HG03025 (cell line): ENCODE measurements at regions not wholly inside any gene's neighbourhood (a gene's known extent, or its start where the extent isn't known, plus 50 kb on each side); places are given as distances from the start of the nearest gene placed in this dataset.

Experiments
- ATAC-seq: cut with Tn5 transposase; IDR thresholded peaks from one replicate; pipeline ENCODE4 v1.9.1; 2021; ENCODE audit warnings: mild to moderate bottlenecking, moderate library complexity; ENCODE audit not compliant: unreplicated experiment, low FRiP score

DNA sequence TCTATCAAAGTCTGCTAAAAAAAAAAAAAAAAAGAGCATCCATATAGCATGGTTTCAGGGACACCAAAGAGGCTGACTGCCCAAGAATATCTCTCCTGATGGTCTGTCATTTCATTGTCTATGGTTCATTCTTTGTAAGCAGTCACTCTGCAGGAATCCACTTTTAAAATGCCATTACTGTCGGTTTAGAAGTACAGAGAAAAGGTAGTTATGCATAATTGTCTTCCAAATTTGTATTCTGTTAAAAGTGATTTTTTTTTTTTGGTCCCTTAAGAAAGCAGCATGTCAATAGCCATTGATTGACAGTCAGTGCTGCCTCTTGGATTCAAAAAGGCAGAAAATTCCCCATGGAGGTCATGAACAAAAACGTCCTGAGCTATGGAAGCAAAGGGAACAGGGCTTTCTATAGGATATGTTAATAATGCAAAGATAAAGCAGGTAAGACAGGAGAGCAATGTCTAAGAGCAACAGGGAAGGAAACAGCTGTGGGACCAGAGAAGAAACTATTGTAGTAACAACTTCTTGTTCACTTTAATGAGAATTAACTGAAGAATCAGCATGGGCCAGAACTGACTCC lies 245.8 kb downstream of the TMX3 start:
- no peak for ATAC-seq

DNA sequence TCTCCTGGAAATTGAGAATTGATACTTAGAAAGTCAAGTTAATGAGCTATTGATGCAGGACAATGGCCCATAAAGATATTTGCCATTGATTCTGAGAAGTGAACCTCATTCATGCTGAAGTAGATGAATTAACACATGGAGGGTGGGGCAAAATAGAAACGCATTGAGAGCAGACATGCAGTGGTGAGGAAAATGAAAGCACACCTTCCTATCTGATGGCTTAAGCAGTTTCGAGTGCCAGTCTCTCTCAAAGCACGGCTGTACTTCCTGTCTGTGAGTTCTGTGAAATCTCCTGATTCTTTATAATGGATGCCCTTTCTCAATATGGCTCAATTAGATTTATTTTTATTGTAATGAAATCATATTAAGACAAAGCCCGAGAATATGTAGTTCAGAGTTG lies 247.0 kb downstream of the TMX3 start:
- ATAC-seq = no peak

DNA sequence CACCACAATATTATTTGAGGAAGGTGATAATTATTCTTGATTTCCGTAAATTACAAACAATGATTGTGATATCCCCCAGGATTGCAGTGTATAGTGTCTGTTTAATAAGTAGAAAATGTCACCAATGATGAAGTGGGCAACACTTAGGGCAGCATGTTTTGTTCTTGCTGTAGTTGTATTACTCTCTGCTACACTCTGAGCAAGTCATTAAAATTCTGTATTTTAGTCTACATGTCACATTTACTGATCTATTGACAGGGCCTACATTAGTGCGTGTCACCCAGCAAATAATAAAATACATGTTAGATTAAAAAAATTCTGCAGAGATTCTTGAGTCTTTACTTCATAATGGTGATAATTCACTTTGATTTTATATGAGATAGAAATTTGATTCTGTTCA lies 247.6 kb downstream of the TMX3 start:
- ATAC-seq = no peak

DNA sequence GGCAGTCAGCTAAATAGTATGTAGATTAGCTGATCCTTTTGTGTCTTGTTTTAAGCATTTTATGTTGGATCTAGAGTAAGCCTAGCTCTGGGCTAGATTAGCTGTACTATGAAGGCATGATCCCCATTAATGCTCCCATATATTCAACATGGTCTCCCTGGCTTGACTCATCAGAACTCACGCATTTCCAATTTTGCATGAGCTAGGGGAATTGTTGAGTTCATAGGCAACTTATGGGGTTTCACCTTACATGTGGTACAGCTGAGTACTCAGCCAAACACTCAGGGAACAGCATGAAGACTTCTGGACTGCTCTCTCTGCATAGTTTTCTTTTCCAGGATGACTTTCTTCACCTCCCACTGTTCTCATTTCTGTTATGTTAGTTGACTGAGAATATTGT lies 248.2 kb downstream of the TMX3 start:
- no peak for ATAC-seq

DNA sequence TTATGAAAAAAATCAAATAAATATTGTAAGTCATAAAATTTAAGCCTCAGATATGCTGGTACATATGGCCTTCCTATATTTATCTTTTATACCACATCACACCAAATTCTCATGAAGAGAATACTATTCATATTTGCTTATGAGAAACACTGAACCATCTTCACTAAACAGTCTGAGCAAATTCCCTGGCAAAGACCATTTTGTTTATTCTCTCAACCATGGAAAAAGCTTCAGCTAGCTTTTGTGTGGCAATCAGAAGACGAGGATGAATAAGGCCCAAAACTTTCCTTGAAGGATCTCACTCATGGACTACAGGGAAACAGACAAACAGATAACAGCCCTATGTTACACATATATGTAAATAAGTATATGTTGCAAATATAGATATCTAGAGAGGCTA lies 252.1 kb downstream of the TMX3 start:
- no peak for ATAC-seq

DNA sequence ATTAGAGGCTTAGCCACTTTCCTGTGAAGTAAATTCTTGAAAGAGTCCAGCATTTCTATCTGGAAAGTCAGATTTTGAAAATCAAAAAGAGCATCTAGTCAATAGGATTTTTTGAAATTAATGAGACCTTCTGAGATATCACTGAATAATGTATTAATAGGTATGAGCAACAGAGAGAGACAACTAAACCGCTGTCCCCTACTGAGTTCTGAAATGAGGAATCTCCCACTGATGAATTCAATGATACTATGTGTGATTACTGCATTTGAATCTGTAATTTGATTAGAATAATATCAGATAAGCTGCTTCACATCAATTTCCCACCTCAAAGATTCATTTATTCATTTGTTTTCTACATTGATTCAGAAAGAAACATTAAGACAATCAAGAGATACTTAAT lies 252.8 kb downstream of the TMX3 start:
- no peak for ATAC-seq

DNA sequence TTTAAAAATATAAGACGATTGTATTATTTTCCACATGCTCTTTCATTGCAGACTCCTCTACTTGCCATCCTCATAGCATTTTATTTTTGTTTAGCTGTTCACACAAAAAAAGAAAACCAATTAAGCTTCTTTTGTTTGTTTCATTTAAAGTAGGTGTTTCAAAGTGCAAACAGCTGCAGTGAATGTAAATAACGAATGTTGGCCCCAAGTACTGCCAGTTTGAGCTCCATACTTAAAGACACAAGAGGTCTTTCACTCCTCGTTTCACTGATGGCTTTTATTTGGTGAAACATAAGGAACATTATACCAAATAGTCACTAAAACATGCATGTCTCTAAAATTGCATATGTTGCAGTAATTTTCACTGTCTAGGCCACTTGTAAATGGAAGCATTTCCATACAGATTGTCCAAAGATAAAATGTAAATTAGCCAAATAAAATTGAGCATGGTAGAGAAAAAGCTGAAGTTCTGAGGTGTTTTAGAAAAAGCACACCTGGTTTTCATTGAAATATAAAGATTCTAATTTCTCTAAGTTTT lies 253.4 kb downstream of the TMX3 start:
- no peak for ATAC-seq

DNA sequence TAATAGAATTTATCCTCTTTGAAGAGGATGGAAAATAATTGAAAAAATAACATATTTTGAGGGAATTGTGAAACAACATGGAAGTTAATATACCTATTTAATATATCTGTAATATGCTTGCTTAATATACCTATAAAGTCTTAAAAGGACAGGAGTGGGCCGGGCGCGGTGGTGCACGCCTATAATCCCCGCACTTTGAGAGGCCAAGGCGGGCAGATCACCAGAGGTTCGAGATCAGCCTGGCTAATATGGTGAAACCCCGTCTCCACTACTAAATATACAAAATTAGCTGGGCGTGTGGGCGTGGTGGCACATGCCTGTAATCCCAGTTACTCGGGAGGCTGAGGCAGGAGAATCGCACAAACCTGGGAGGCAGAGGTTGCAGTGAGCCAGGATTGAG lies 254.9 kb downstream of the TMX3 start:
- no peak for ATAC-seq

DNA sequence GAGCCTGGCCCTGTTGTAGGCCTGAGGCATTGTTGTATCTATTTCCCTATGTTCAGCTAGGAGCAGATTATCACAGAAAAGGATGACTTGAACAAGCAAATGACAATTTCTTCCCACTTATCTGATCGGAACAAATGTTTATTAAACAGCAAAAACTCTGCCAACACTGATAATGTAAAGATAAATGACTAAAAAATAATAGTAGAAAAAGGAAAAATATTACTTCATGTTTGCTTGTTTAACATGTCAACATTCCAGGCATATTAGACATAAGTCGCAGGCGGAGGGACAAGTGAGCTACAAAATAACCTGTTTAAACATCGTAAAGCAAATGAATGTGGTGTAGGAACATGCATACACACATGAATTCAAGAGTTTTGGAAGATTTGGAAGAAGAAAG lies 257.9 kb downstream of the TMX3 start:
- ATAC-seq = no peak

DNA sequence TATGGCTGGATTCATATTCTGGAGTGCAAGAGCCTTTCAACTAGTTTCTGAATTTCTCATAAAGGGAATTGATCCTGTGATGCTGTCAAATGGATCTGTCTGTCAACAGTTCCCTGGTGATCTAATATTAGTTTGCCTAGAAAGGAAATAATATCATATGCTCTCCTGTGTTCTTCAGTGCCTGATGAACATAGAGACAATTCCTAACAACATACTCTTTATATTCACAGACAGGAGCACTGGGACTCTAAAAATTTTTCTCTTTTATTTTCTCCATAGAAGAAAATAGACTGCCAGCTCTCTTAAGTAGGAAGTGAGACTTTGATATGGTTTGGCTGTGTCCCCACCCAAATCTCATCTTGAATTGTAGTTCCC lies 259.7 kb downstream of the TMX3 start:
- ATAC-seq = no peak

DNA sequence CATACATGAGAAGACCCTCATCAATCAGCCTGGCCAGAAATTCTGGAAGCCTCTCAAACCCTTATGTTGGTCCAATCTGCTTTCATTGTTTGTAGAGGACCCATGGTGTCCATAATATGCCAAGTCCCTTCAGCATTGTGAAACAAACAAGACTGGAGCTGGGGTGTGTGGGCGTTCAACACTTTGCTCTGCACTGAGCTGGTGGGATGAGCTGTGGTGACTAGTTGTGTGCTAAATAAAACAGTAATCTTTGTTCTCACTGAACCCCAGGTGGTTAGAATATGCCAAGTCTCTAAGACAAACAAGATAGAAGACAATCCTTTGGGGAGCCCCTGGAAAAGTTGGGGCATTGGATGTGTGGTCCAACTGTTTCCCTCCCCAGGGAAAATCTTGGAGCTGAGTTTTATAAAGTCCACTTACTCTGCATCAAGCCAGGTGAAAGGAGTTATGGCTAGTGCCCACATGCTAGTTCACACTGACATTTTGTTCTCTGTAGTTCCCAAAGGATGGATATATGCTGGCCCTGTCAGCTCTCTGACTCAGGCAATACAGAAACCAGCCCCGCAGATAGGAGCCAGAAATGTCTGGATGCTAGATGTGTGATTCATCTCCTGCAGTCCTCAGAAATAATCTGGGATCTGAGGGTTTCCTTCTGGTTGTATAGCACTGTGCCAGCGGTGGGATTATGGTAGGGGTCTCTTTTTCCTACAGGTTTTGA lies 260.2 kb downstream of the TMX3 start:
- no peak for ATAC-seq

DNA sequence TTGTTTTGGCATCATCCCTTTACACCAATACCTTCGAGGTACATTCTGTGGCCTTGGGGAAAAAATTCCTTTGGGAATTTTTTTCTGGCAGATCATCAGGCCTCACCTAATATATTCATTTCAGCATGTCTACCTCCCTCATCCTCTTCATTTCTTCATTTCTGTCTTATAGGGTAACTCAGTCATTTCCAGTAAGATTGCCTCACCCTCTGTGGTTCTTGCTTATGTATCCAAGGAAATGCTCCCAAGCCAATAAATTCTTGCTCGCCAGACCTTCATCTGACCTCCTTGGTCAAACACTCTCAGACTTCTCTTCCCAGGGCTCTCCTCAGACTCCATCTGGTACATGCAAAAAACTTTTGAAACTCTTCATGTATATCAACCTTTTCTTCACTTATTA lies 265.6 kb downstream of the TMX3 start:
- ATAC-seq = no peak

DNA sequence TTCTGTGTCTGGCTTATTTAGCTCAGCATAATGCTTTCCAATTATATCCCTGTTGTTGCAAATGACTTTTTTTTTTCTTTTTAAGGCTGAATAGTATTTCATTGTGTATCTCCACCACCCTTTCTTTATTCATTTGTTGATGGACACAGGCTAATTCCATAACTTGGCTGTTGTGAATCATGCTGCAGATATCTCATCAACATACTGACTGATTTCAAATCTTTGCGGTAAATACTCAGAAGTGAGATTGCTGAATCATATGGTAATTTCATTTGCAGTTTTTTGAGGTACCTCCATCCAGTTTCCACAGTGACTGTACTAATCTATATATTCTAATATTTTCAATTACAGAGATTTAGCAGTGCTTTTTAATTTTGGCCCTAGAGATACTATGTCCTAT lies 266.2 kb downstream of the TMX3 start:
- ATAC-seq = no peak

DNA sequence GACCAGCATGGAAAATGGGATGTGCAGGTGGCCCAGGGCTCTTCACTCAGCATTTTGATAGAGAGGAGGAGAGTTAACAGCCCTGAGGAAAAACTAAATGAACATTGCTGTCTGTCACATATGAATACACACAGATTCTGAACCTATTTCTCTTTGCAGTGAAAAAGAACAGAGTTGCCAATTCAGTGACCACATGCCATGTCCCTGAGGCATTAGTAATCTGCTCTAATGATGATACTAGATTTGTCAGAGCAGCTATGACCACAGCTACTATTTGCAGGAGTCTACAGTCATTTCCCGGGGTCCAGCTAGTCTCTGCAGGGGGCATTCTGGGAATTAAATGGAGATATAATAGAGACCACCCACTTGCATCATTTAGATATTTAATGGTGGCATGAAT lies 267.6 kb downstream of the TMX3 start:
- ATAC-seq = no peak

DNA sequence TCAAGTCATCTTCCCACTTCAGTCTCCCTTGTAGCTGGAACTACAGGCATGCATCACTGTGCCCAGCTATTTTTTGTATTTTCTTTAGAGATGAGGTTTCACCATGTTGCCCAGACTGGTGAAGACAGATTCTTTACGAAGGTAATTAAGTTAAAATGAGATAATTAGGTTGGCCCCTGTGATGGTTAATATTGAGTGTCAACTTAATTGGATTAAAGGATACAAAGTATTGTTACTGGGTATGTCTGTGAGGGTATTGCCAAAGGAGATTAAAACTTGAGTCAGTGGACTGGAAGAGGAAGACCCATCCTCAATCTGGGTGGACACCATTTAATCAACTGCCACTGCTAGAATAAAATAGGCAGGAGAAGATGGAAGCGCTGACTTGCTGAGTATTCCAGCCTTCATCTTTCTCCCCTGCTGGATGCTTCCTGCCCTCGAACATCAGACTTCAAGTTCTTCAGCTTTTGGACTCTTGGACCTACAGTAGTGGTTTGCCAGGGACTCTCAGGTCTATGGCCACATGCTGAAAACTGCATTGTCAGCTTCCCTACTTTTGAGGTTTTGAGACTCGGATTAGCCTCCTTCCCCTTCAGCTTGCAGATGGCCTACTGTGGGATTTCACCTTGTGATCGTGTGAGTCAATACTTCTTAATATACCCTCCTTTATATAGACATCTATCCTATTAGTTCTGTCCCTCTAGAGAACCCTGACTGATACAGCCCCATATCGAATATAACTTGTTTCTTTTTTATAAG lies 269.1 kb downstream of the TMX3 start:
- ATAC-seq = no peak

DNA sequence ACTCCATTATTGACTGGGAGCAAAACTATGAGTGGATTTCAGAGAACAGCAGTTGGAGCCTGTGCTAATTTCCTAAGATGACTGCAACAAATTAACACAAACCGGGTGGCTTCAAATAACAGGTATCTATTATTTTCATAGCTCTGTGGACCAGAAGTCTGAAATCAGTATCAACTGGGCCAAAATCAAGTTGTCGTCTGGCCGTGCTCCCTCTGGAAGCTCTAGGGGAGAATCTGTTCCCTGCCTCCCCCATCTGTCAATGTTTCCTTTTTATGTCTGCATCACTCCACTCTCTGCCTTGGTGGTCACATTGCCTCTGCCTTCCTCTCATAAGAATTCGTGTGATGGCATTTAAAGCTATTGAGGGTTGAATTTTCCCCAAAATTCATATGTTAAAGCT lies 269.8 kb downstream of the TMX3 start:
- no peak for ATAC-seq

DNA sequence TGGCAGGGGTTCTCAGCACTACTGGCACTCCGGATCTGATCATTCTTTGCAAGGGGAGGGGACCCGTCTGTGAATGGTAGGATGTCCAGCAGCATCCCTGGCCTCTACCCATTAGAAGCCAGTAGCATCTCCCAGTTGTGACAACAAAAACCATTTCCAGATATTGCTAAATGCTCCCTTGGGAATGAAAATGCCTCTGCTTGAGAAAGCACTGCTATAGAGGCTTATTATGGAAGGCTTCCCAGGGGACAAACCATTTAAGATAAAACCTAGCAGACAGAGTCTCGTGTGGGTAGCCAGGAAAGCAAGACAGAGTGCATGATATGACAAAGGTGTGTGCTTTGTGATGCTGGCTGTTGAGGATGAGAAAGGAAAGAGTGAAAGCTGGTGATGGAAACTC lies 273.7 kb downstream of the TMX3 start:
- ATAC-seq = no peak

DNA sequence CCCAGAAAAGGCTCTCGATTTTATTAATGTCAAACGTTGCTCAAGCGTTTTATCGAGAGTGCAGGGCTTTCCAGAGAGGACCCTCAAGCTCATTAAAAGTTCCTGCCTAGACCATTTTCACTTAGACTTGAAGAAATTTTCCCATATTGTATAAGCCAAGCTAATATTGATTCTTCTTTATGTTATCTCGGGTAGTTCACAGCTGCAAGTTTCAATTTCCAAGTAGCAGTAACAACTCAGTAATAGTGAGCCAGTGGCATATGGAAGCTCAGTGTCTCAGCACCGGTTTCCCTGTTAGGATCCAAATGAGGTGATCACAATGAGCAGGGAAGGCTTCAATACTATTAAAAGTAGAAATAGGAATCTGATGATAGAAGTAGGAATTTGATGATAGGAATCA lies 274.5 kb downstream of the TMX3 start:
- no peak for ATAC-seq

DNA sequence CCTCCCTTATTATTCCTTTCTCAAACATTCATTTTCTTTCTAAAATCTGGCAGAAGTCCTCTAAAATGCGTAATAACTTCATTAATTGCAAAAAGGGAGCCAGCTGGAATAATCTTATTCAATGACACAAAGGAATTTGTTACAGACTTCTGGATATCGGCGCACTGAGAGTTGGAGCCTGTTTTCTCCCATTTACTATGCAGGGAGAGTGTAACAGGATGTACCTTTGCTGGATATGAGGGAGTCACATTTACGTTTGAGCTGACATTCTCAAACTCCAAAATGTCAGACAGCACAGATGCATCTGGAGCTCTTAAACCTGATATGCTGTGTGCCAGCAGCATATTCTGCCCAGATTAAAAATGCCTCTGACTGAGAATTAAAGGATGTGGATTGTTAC lies 275.3 kb downstream of the TMX3 start:
- no peak for ATAC-seq

DNA sequence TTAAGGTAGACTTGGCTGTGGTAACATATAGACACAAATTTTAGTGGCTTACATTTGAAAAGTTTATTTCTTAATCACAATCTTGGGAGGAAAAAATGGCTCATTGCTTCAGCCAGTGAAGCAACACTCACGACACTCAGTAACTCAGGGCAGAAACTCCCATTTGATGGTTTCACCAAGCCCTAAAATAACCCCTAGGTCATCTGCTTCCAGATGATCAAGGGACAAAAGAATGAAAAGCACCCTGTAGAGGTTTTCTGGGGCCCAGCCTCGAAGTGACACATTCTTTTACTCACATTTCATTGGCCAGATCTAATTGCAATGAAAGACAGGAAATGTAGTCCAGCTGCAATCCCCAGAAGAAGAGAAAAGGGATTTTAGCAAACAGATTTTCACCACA lies 275.9 kb downstream of the TMX3 start:
- ATAC-seq = no peak

DNA sequence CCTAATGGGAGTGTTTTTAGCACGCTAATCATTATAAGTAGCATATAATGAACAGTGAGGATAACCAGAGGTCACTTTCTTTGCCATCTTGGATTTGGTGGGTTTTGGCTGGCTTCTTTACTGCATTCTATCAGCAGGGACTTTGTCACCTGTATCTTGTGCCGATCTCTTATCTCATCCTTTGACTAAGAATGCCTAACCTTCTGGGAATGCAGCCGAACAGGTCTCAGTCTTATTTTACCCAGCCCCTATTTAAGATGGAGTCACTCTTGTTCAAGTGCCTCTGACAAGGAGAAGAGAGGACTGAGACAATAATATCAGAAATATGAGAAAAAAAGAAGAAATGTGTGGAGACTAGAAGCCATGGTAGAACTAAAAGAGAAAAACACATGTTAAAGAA lies 276.4 kb downstream of the TMX3 start:
- ATAC-seq = no peak

DNA sequence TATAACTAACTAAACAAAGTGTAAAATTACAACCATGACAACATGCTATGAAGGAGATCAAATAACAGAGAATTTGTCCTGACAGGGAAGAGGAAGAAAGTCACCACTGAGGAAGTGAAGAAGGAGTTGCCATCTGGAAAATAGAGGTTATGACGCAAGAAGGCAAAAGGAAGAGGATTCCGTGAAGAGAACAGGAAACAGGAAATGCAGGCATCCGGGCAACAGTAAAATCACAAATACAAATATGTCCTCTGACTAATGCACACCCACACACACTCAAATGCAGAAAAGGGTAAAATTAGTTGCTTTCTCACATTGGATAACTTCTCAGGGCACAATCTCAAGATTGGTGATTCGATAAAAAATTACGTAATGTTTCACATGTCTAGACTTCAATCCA lies 278.4 kb downstream of the TMX3 start:
- no peak for ATAC-seq
